DOHH2 (cell line): ENCODE measurements at regions not wholly inside any gene's neighbourhood (a gene's known extent, or its start where the extent isn't known, plus 50 kb on each side); places are given as distances from the start of the nearest gene placed in this dataset.
"Not testable (repeated sequence)": the region's sequence is repeated elsewhere in the genome, so short reads cannot be mapped to it uniquely, and the experiment has no call there.

Source experiments
- H3F3A ChIP-seq: fragments of 200-600 bp; sonication (generic), shearing (Covaris generic); 2 replicates; pipeline ENCODE4 v1.6.0; 2016; ENCODE audit warnings: antibody characterized with exemption, mild to moderate bottlenecking; ENCODE audit not compliant: control insufficient read depth, insufficient read depth
- H3K27ac ChIP-seq: fragments of 200-600 bp; sonication (generic); 2 replicates; pipeline ENCODE4 v1.5.1; 2014; ENCODE audit warnings: low read depth, mild to moderate bottlenecking, low read length, moderate library complexity
- H3K27me3 ChIP-seq: fragments of 200-600 bp; sonication (generic); 2 replicates; pipeline ENCODE4 v1.6.1; 2014; ENCODE audit warnings: mild to moderate bottlenecking, low read length, mixed read lengths; ENCODE audit not compliant: control insufficient read depth
- H3K36me3 ChIP-seq: fragments of 200-600 bp; sonication (generic); 2 replicates; pipeline ENCODE4 v1.6.1; 2014; ENCODE audit warnings: mild to moderate bottlenecking, low read length, moderate library complexity, mixed read lengths; ENCODE audit not compliant: control insufficient read depth
- H3K4me1 ChIP-seq: fragments of 200-600 bp; sonication (generic); 2 replicates; pipeline ENCODE4 v1.6.1; 2014; ENCODE audit warnings: mild to moderate bottlenecking, low read length, mixed read lengths; ENCODE audit not compliant: control insufficient read depth
- H3K4me2 ChIP-seq: fragments of 200-600 bp; sonication (generic); 2 replicates; pipeline ENCODE4 v1.6.0; 2014; ENCODE audit warnings: mild to moderate bottlenecking, low read length, moderate library complexity
- H3K4me3 ChIP-seq: fragments of 200-600 bp; sonication (generic); 2 replicates; pipeline ENCODE4 v1.5.1; 2014; ENCODE audit warnings: mild to moderate bottlenecking, low read length, mixed read lengths
- H3K79me2 ChIP-seq: fragments of 200-600 bp; sonication (generic); 2 replicates; pipeline ENCODE4 v1.6.1; 2014; ENCODE audit warnings: mild to moderate bottlenecking, low read length, mixed read lengths; ENCODE audit not compliant: control insufficient read depth
- H3K9me2 ChIP-seq: fragments of 200-600 bp; sonication (generic); replicated peaks from 2 replicates; pipeline ENCODE4 v1.6.1; 2014; ENCODE audit warnings: mild to moderate bottlenecking, low read length, mixed read lengths; ENCODE audit not compliant: control insufficient read depth
- H3K9me3 ChIP-seq: fragments of 200-600 bp; sonication (generic); 2 replicates; pipeline ENCODE4 v1.6.1; 2014; ENCODE audit warnings: antibody characterized with exemption, low read length, mixed read lengths; ENCODE audit not compliant: control insufficient read depth, insufficient read depth
- H4K20me1 ChIP-seq: fragments of 200-600 bp; sonication (generic); 2 replicates; pipeline ENCODE4 v1.6.0; 2014; ENCODE audit warnings: low read depth, mild to moderate bottlenecking, antibody characterized with exemption, low read length, moderate library complexity; ENCODE audit not compliant: control insufficient read depth, insufficient read depth
- CTCF ChIP-seq: fragments of 200-600 bp; sonication (generic); IDR thresholded peaks from one replicate; pipeline ENCODE4 v1.5.1; 2014; ENCODE audit warnings: antibody characterized with exemption, mild to moderate bottlenecking, low read depth, low read length; ENCODE audit not compliant: poor library complexity, severe bottlenecking
- EZH2phosphoT487 ChIP-seq: fragments of 200-600 bp; sonication (generic); IDR thresholded peaks from 2 replicates; pipeline ENCODE4 v1.6.1; 2017; ENCODE audit warnings: borderline replicate concordance, mild to moderate bottlenecking, antibody characterized with exemption, low read length, moderate library complexity, mixed read lengths

- no peaks in the 10 kb centered on the region for H3F3A ChIP-seq
- H3K4me3 ChIP-seq: no peak overlapping the region
- no peaks in the 10 kb centered on the region for H3K27me3 ChIP-seq
- H3K4me1 ChIP-seq: no peaks in the 10 kb centered on the region
- no peak for TF ChIP-seq EZH2phosphoT487
- no peak for TF ChIP-seq CTCF
- no peaks in the 10 kb centered on the region for H3K9me3 ChIP-seq
- H3K36me3 ChIP-seq: no peaks in the 10 kb centered on the region
- H3K79me2 ChIP-seq: no peaks in the 10 kb centered on the region
- no peaks in the 10 kb centered on the region for H4K20me1 ChIP-seq
- no peak overlapping the region for H3K27ac ChIP-seq
- H3K9me2 ChIP-seq: no peaks in the 10 kb centered on the region
- no peak overlapping the region for H3K4me2 ChIP-seq
Observed at GRCh38 chr10:117626228-117626627, 83.7 kb downstream of the EMX2 start.

- H3K36me3 ChIP-seq: no peaks in the 10 kb centered on the region
- H3K4me2 ChIP-seq: no peak overlapping the region
- no peak overlapping the region for H3K4me3 ChIP-seq
- H3F3A ChIP-seq: no peaks in the 10 kb centered on the region
- no peaks in the 10 kb centered on the region for H3K9me2 ChIP-seq
- H3K27me3 ChIP-seq: no peaks in the 10 kb centered on the region
- no peak for TF ChIP-seq EZH2phosphoT487
- TF ChIP-seq CTCF: no peak
- H3K9me3 ChIP-seq: no peaks in the 10 kb centered on the region
- H3K4me1 ChIP-seq: no peaks in the 10 kb centered on the region
- no peaks in the 10 kb centered on the region for H3K79me2 ChIP-seq
- no peak overlapping the region for H3K27ac ChIP-seq
- no peaks in the 10 kb centered on the region for H4K20me1 ChIP-seq
Observed at GRCh38 chr10:117627561-117627960, 85.0 kb downstream of the EMX2 start.

DNA sequence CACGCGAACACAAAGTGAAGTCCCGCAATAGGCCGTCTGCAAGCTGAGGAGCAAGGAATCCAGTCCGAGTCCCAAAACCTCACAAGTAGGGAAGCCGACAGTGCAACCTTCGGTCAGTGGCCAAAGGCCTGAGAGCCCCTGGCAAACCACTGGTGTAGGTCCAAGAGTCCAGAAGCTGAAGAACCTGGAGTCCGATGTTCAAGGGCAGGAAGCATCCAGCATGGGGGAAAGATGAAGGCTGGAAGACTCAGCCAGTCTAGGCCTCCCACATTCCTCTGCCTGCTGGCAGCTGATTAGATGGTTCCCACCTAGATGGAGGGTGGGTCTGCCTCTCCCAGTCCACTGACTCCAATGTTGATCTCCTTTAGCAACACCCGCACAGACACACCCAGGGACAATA lies 87.2 kb downstream of the EMX2 start:
- not testable (repeated sequence) for H4K20me1 ChIP-seq, H3K27ac ChIP-seq, H3K9me3 ChIP-seq, H3K36me3 ChIP-seq, H3K4me2 ChIP-seq, H3K9me2 ChIP-seq, H3K79me2 ChIP-seq, H3F3A ChIP-seq, H3K4me3 ChIP-seq, H3K4me1 ChIP-seq, H3K27me3 ChIP-seq

GRCh38 chr10:117631276-117632145 lies 89.0 kb downstream of the EMX2 start:
- no peak overlapping the region for H3K4me3 ChIP-seq
- no peaks in the 10 kb centered on the region for H3K9me3 ChIP-seq
- H3K79me2 ChIP-seq: no peaks in the 10 kb centered on the region
- no peaks in the 10 kb centered on the region for H3F3A ChIP-seq
- no peaks in the 10 kb centered on the region for H3K36me3 ChIP-seq
- H3K4me1 ChIP-seq: no peaks in the 10 kb centered on the region
- H3K27me3 ChIP-seq: no peaks in the 10 kb centered on the region
- no peak overlapping the region for H3K4me2 ChIP-seq
- no peak overlapping the region for H3K27ac ChIP-seq
- TF ChIP-seq EZH2phosphoT487 (no peak), CTCF (no peak)
- H3K9me2 ChIP-seq: no peaks in the 10 kb centered on the region
- H4K20me1 ChIP-seq: no peaks in the 10 kb centered on the region
